CD4-positive, alpha-beta memory T cell (primary cell): ENCODE measurements at regions not wholly inside any gene's neighbourhood (a gene's known extent, or its start where the extent isn't known, plus 50 kb on each side); places are given as distances from the start of the nearest gene placed in this dataset.

Source experiments
- CTCF ChIA-PET: fragments of 350-600 bp; sonication (Branson Sonifier 250); formaldehyde crosslinking; loops from one replicate; lab custom pipeline; 2021; ENCODE audit warnings: inconsistent platforms; ENCODE audit not compliant: partially characterized antibody; lab: Charles Lee
- POLR2A ChIA-PET: fragments of 350-600 bp; sonication (Branson Sonifier 250); formaldehyde crosslinking; loops from one replicate; lab custom pipeline; 2021; ENCODE audit not compliant: partially characterized antibody; lab: Charles Lee
- DNase-seq, 5 donors: peaks; one replicate each; pipeline versions ENCODE4 v3.0.0 to v3.0.0-alpha.2; 2020 to 2022; ENCODE audit warnings: mixed read lengths in 1 of 5
- H3K27ac ChIP-seq: one replicate; pipeline ENCODE4 v1.7.0; 2013; ENCODE audit warnings: low read depth, low read length
- H3K27me3 ChIP-seq: 2 replicates; pipeline ENCODE4 v1.7.0; 2013; ENCODE audit warnings: mild to moderate bottlenecking, low read length, moderate library complexity; ENCODE audit not compliant: insufficient read depth
- H3K36me3 ChIP-seq: 2 replicates; pipeline ENCODE4 v1.7.0; 2013; ENCODE audit warnings: mild to moderate bottlenecking, low read length, moderate library complexity; ENCODE audit not compliant: insufficient read depth
- H3K4me1 ChIP-seq: 2 replicates; pipeline ENCODE4 v1.7.0; 2013; ENCODE audit warnings: mild to moderate bottlenecking, low read length, moderate library complexity; ENCODE audit not compliant: insufficient read depth
- H3K4me3 ChIP-seq, 2 donors: one replicate each; pipeline ENCODE4 v1.7.0; 2013; ENCODE audit warnings: low read length in 2 of 2, mild to moderate bottlenecking in 1 of 2
- H3K9me3 ChIP-seq, 2 donors: one replicate each; pipeline ENCODE4 v1.7.0; 2013; ENCODE audit warnings: low read length in 2 of 2, control low read depth in 1 of 2; ENCODE audit not compliant: control insufficient read depth in 1 of 2
- H3K27ac Mint-ChIP-seq, 7 donors: one replicate each; pipeline ENCODE4 v1.8.0; 2020 to 2021; ENCODE audit warnings: mixed read lengths in 7 of 7, mild to moderate bottlenecking in 6 of 7, inconsistent platforms in 3 of 7, moderate library complexity in 3 of 7
- H3K27me3 Mint-ChIP-seq, 2 donors: one replicate each; pipeline ENCODE4 v1.8.0; 2020 to 2021; ENCODE audit warnings: mixed read lengths in 2 of 2
- H3K36me3 Mint-ChIP-seq, 2 donors: one replicate each; pipeline ENCODE4 v1.8.0; 2020 to 2021; ENCODE audit warnings: mixed read lengths in 2 of 2, inconsistent platforms in 1 of 2, mild to moderate bottlenecking in 1 of 2
- H3K4me1 Mint-ChIP-seq, 4 donors: one replicate each; pipeline ENCODE4 v1.8.0; 2020 to 2021; ENCODE audit warnings: mixed read lengths in 4 of 4, mild to moderate bottlenecking in 1 of 4
- H3K4me3 Mint-ChIP-seq, 8 donors: one replicate each; pipeline ENCODE4 v1.8.0; 2020 to 2021; ENCODE audit warnings: mixed read lengths in 8 of 8, mild to moderate bottlenecking in 7 of 8, moderate library complexity in 6 of 8, inconsistent platforms in 3 of 8
- H3K9me3 Mint-ChIP-seq, 8 donors: one replicate each; pipeline ENCODE4 v1.8.0; 2020 to 2021; ENCODE audit warnings: mixed read lengths in 8 of 8, mild to moderate bottlenecking in 5 of 8, inconsistent platforms in 3 of 8, moderate library complexity in 1 of 8
- intact Hi-C: fragments of 100-400 bp; cut with micrococcal nuclease; formaldehyde crosslinking; loops from one replicate; pipeline ENCODE4 v1.15.1; 2023

GRCh38 chr10:78433076-78433595 lies 399.5 kb downstream of the RPS24 start:
- Histone ChIP-seq H3K27ac (no peak overlapping the region), H3K9me3 (no peaks in the 10 kb centered on the region), H3K4me3 (no peak overlapping the region), H3K27me3 (no peaks in the 10 kb centered on the region), H3K36me3 (no peaks in the 10 kb centered on the region), H3K4me1 (no peaks in the 10 kb centered on the region)
- peaks cover 17 to 27% of the 10 kb centered on the region in 2 donors for H3K27me3 Mint-ChIP-seq
- no peaks in the 10 kb centered on the region for H3K4me1 Mint-ChIP-seq
- H3K4me3 Mint-ChIP-seq, result no peak overlapping the region
- H3K36me3 Mint-ChIP-seq, result no peaks in the 10 kb centered on the region
- POLR2A ChIA-PET, result no interaction called here
- CTCF ChIA-PET, result no interaction called here
- H3K9me3 Mint-ChIP-seq, result peaks cover 2 to 9% (median 5%) of the 10 kb centered on the region in 8 donors
- DNase-seq, result no peak
- intact Hi-C loops, result no loop called here
- no peak overlapping the region for H3K27ac Mint-ChIP-seq

- Histone ChIP-seq H3K27me3 (no peaks in the 10 kb centered on the region), H3K27ac (no peak overlapping the region), H3K9me3 (no peaks in the 10 kb centered on the region), H3K4me1 (no peaks in the 10 kb centered on the region), H3K36me3 (no peaks in the 10 kb centered on the region), H3K4me3 (no peak overlapping the region)
- intact Hi-C loops, result no loop called here
- H3K4me1 Mint-ChIP-seq, result peaks cover 0 to 2% (median 0%) of the 10 kb centered on the region in 4 donors
- DNase-seq, result no peak
- CTCF ChIA-PET, result no interaction called here
- no peak overlapping the region for H3K4me3 Mint-ChIP-seq
- POLR2A ChIA-PET, result no interaction called here
- peaks cover 17 to 27% of the 10 kb centered on the region in 2 donors for H3K27me3 Mint-ChIP-seq
- H3K36me3 Mint-ChIP-seq, result no peaks in the 10 kb centered on the region
- H3K9me3 Mint-ChIP-seq, result peaks cover 2 to 5% (median 3%) of the 10 kb centered on the region in 8 donors
- peak overlapping the region in 1 of 7 donors; percentile 42 for H3K27ac Mint-ChIP-seq
Measured at GRCh38 chr10:78433766-78434535, 400.3 kb downstream of the RPS24 start.

GRCh38 chr10:78434886-78435285 lies 401.2 kb downstream of the RPS24 start:
- no peak for DNase-seq
- no peaks in the 10 kb centered on the region for H3K4me1 ChIP-seq
- H3K36me3 ChIP-seq, result no peaks in the 10 kb centered on the region
- Mint-ChIP-seq H3K9me3 (no peaks in the 10 kb centered on the region), H3K27me3 (peaks cover 9 to 21% of the 10 kb centered on the region in 2 donors), H3K27ac (no peak overlapping the region), H3K4me3 (no peak overlapping the region), H3K36me3 (no peaks in the 10 kb centered on the region), H3K4me1 (peaks cover 0 to 3% (median 0%) of the 10 kb centered on the region in 4 donors)
- no peaks in the 10 kb centered on the region for H3K9me3 ChIP-seq
- intact Hi-C loops, result no loop called here
- H3K27me3 ChIP-seq, result no peaks in the 10 kb centered on the region
- ChIA-PET POLR2A (no interaction called here), CTCF (no interaction called here)
- H3K27ac ChIP-seq, result no peak overlapping the region
- no peak overlapping the region for H3K4me3 ChIP-seq

GRCh38 chr10:78435484-78436221 lies 402.0 kb downstream of the RPS24 start:
- no peak for DNase-seq
- H3K4me1 ChIP-seq, result no peaks in the 10 kb centered on the region
- H3K27me3 Mint-ChIP-seq, result peaks cover 7 to 17% of the 10 kb centered on the region in 2 donors
- H3K36me3 Mint-ChIP-seq, result no peaks in the 10 kb centered on the region
- no peak overlapping the region for H3K4me3 Mint-ChIP-seq
- H3K9me3 Mint-ChIP-seq, result no peaks in the 10 kb centered on the region
- no peak overlapping the region for H3K27ac Mint-ChIP-seq
- peaks cover 0 to 3% (median 0%) of the 10 kb centered on the region in 4 donors for H3K4me1 Mint-ChIP-seq
- CTCF ChIA-PET, result no interaction called here
- H3K27me3 ChIP-seq, result no peaks in the 10 kb centered on the region
- H3K36me3 ChIP-seq, result no peaks in the 10 kb centered on the region
- H3K9me3 ChIP-seq, result no peaks in the 10 kb centered on the region
- H3K27ac ChIP-seq, result no peak overlapping the region
- POLR2A ChIA-PET, result no interaction called here
- intact Hi-C loops, result no loop called here
- H3K4me3 ChIP-seq, result no peak overlapping the region

GRCh38 chr10:78436222-78436573 lies 402.5 kb downstream of the RPS24 start:
- no peaks in the 10 kb centered on the region for H3K9me3 ChIP-seq
- POLR2A ChIA-PET, result no interaction called here
- H3K27ac ChIP-seq, result no peak overlapping the region
- H3K4me3 ChIP-seq, result no peak overlapping the region
- H3K36me3 ChIP-seq, result no peaks in the 10 kb centered on the region
- CTCF ChIA-PET, result no interaction called here
- intact Hi-C loops, result no loop called here
- no peaks in the 10 kb centered on the region for H3K27me3 ChIP-seq
- Mint-ChIP-seq H3K36me3 (no peaks in the 10 kb centered on the region), H3K4me1 (peaks cover 0 to 3% (median 0%) of the 10 kb centered on the region in 4 donors), H3K27ac (no peak overlapping the region), H3K27me3 (peaks cover 6 to 16% of the 10 kb centered on the region in 2 donors), H3K4me3 (no peak overlapping the region), H3K9me3 (no peaks in the 10 kb centered on the region)
- no peaks in the 10 kb centered on the region for H3K4me1 ChIP-seq
- DNase-seq, result no peak

- Histone ChIP-seq H3K27me3 (no peaks in the 10 kb centered on the region), H3K9me3 (no peaks in the 10 kb centered on the region), H3K4me1 (no peaks in the 10 kb centered on the region), H3K4me3 (no peak overlapping the region), H3K27ac (no peak overlapping the region), H3K36me3 (no peaks in the 10 kb centered on the region)
- Mint-ChIP-seq H3K27ac (peak overlapping the region in 1 of 7 donors; percentile 61), H3K4me3 (no peak overlapping the region), H3K4me1 (peaks cover 0 to 3% (median 0%) of the 10 kb centered on the region in 4 donors), H3K27me3 (peaks cover 6 to 15% of the 10 kb centered on the region in 2 donors), H3K36me3 (no peaks in the 10 kb centered on the region), H3K9me3 (no peaks in the 10 kb centered on the region)
- no peak for DNase-seq
- intact Hi-C loops, result no loop called here
- ChIA-PET POLR2A (no interaction called here), CTCF (interaction anchor here (1.5 kb wide), 1 partner anchor 388 kb away, joined by 3 read pairs; no protein-coding TSS in a partner anchor)
Measured at GRCh38 chr10:78436706-78437406, 403.2 kb downstream of the RPS24 start.

GRCh38 chr10:78437407-78437768 lies 403.7 kb downstream of the RPS24 start:
- Mint-ChIP-seq H3K27me3 (peaks cover 6 to 11% of the 10 kb centered on the region in 2 donors), H3K4me3 (no peak overlapping the region), H3K4me1 (peaks cover 0 to 3% (median 0%) of the 10 kb centered on the region in 4 donors), H3K36me3 (no peaks in the 10 kb centered on the region), H3K27ac (no peak overlapping the region), H3K9me3 (no peaks in the 10 kb centered on the region)
- intact Hi-C loops, result no loop called here
- POLR2A ChIA-PET, result no interaction called here
- Histone ChIP-seq H3K27ac (no peak overlapping the region), H3K27me3 (no peaks in the 10 kb centered on the region), H3K36me3 (no peaks in the 10 kb centered on the region), H3K9me3 (no peaks in the 10 kb centered on the region), H3K4me1 (no peaks in the 10 kb centered on the region), H3K4me3 (no peak overlapping the region)
- CTCF ChIA-PET, result interaction anchor here (1.5 kb wide), 1 partner anchor 389 kb away, joined by 3 read pairs; no protein-coding TSS in a partner anchor
- no peak for DNase-seq
